ENCODE measurements at regions not wholly inside any gene's neighbourhood (a gene's known extent, or its start where the extent isn't known, plus 50 kb on each side); places are given as distances from the start of the nearest gene placed in this dataset.

DNA sequence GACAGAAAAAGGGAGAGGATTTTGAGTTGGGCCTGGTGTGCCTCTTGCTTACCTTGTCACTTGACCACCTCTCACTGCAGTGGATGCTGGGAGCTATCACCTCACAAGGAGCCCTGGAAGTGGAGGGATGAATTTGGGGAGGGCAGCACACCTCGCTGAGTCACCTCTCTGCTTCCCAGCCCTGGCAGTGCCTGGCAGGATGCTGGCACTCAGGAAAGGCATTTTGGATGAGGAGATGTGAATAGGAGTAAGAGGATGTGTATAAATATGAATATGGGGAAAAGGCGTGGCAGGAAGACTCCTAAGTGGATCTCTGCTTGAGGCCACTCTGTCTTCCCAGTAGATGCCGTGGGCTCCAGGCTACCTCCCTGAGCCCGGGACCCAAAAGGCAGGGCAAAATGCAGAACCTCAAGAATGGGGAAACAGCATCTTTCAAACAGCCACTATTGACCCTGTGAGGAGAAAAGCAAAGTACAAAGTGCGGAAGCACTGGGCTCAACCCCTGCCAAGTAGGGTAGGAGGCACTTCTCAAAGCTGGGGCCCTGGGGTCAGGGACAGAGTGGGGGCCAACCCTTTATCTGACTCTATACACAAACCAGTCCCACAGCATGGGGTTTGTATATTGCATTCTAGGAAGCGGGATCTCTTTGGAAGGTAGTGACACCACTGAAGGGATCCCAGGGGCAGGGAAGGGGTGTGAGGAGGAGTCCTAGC, 164.5 kb upstream of the GLI2 start:
- TF ChIP-seq, protein P1, sequence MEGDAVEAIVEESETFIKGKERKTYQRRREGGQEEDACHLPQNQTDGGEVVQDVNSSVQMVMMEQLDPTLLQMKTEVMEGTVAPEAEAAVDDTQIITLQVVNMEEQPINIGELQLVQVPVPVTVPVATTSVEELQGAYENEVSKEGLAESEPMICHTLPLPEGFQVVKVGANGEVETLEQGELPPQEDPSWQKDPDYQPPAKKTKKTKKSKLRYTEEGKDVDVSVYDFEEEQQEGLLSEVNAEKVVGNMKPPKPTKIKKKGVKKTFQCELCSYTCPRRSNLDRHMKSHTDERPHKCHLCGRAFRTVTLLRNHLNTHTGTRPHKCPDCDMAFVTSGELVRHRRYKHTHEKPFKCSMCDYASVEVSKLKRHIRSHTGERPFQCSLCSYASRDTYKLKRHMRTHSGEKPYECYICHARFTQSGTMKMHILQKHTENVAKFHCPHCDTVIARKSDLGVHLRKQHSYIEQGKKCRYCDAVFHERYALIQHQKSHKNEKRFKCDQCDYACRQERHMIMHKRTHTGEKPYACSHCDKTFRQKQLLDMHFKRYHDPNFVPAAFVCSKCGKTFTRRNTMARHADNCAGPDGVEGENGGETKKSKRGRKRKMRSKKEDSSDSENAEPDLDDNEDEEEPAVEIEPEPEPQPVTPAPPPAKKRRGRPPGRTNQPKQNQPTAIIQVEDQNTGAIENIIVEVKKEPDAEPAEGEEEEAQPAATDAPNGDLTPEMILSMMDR (IDR thresholded peaks at IDR 0.05), result no peak
- no peak for TF ChIP-seq POLR2A (IDR thresholded peaks at IDR 0.05)

All from heart left ventricle (tissue), 13 donors.